ENCODE measurements at regions not wholly inside any gene's neighbourhood (a gene's known extent, or its start where the extent isn't known, plus 50 kb on each side); places are given as distances from the start of the nearest gene placed in this dataset.
"Not testable (repeated sequence)": the region's sequence is repeated elsewhere in the genome, so short reads cannot be mapped to it uniquely, and the experiment has no call there.

- H3K27ac ChIP-seq: no peak overlapping the region
- DNase-seq (ENCODE audit: low read depth, low spot score): no peak
Observed at GRCh38 chr5:126054577-126055347, 368.4 kb upstream of the GRAMD2B start.

GRCh38 chr5:126055348-126055729 is 367.9 kb upstream of the GRAMD2B start:
- no peak overlapping the region for H3K27ac ChIP-seq
- DNase-seq (ENCODE audit: low read depth, low spot score): no peak

GRCh38 chr5:126056352-126056751 is 366.9 kb upstream of the GRAMD2B start:
- no peak for DNase-seq (ENCODE audit: low read depth, low spot score)

GRCh38 chr5:126056851-126057622 is 366.2 kb upstream of the GRAMD2B start:
- no peak overlapping the region for H3K27ac ChIP-seq
- DNase-seq (ENCODE audit: low read depth, low spot score): no peak

More at GRCh38 chr5:126056352-126056751, 366.9 kb upstream of the GRAMD2B start:
- H3K27ac ChIP-seq: no peak overlapping the region

- not testable (repeated sequence) for H3K27ac ChIP-seq
Observed at GRCh38 chr5:126058392-126058791, 364.8 kb upstream of the GRAMD2B start.

GRCh38 chr5:126062398-126063221 is 360.6 kb upstream of the GRAMD2B start:
- H3K27ac ChIP-seq: no peak overlapping the region
- DNase-seq (ENCODE audit: low read depth, low spot score): no peak

More at GRCh38 chr5:126058392-126058791, 364.8 kb upstream of the GRAMD2B start:
- not testable (repeated sequence) for DNase-seq (ENCODE audit: low read depth, low spot score)

- DNase-seq (ENCODE audit: low read depth, low spot score): no peak
- no peak overlapping the region for H3K27ac ChIP-seq
Observed at GRCh38 chr5:126065061-126065460, 358.1 kb upstream of the GRAMD2B start.

GRCh38 chr5:126066836-126067235 is 356.4 kb upstream of the GRAMD2B start:
- no peak for DNase-seq (ENCODE audit: low read depth, low spot score)
- no peak overlapping the region for H3K27ac ChIP-seq

GRCh38 chr5:126067404-126067803 is 355.8 kb upstream of the GRAMD2B start:
- H3K27ac ChIP-seq: no peak overlapping the region
- DNase-seq (ENCODE audit: low read depth, low spot score): no peak

GRCh38 chr5:126069329-126069728 is 353.9 kb upstream of the GRAMD2B start:
- DNase-seq (ENCODE audit: low read depth, low spot score): no peak
- no peak overlapping the region for H3K27ac ChIP-seq

- no peak for DNase-seq (ENCODE audit: low read depth, low spot score)
Observed at GRCh38 chr5:126070481-126070880, 352.7 kb upstream of the GRAMD2B start.

GRCh38 chr5:126074538-126074937 is 348.7 kb upstream of the GRAMD2B start:
- H3K27ac ChIP-seq: no peak overlapping the region
- no peak for DNase-seq (ENCODE audit: low read depth, low spot score)

More at GRCh38 chr5:126070481-126070880, 352.7 kb upstream of the GRAMD2B start:
- H3K27ac ChIP-seq: no peak overlapping the region

GRCh38 chr5:126079266-126079665 is 343.9 kb upstream of the GRAMD2B start:
- H3K27ac ChIP-seq: no peak overlapping the region
- DNase-seq (ENCODE audit: low read depth, low spot score): no peak

- no peak overlapping the region for H3K27ac ChIP-seq
- no peak for DNase-seq (ENCODE audit: low read depth, low spot score)
Observed at GRCh38 chr5:126081209-126081608, 342.0 kb upstream of the GRAMD2B start.

- no peak overlapping the region for H3K27ac ChIP-seq
- peak; percentile 37 for DNase-seq (ENCODE audit: low read depth, low spot score)
Observed at GRCh38 chr5:126093041-126093440, 330.2 kb upstream of the GRAMD2B start.

GRCh38 chr5:126093718-126094117 is 329.5 kb upstream of the GRAMD2B start:
- DNase-seq (ENCODE audit: low read depth, low spot score): no peak
- H3K27ac ChIP-seq: no peak overlapping the region

- DNase-seq (ENCODE audit: low read depth, low spot score): no peak
- H3K27ac ChIP-seq: no peak overlapping the region
Observed at GRCh38 chr5:126094991-126095390, 328.2 kb upstream of the GRAMD2B start.

GRCh38 chr5:126096442-126097006 is 326.7 kb upstream of the GRAMD2B start:
- no peak for DNase-seq (ENCODE audit: low read depth, low spot score)
- no peak overlapping the region for H3K27ac ChIP-seq

- H3K27ac ChIP-seq: no peak overlapping the region
- no peak for DNase-seq (ENCODE audit: low read depth, low spot score)
Observed at GRCh38 chr5:126097876-126098275, 325.3 kb upstream of the GRAMD2B start.

GRCh38 chr5:126098330-126099017 is 324.7 kb upstream of the GRAMD2B start:
- DNase-seq (ENCODE audit: low read depth, low spot score): no peak
- no peak overlapping the region for H3K27ac ChIP-seq
